Sigmoid colon (tissue), 6 donors: ENCODE measurements at regions not wholly inside any gene's neighbourhood (a gene's known extent, or its start where the extent isn't known, plus 50 kb on each side); places are given as distances from the start of the nearest gene placed in this dataset.
A peak's percentile ranks its signal among the peaks of the same experiment; 100 is the strongest.

ENCODE experiments used
- DNase-seq: peaks from one replicate; pipeline ENCODE4 v3.0.0-alpha.2; 2019
- H3K27ac ChIP-seq, 4 donors: fragments of 200-600 bp; sonication (generic); one replicate each; pipeline ENCODE4 v1.5.1; 2016 to 2019; ENCODE audit warnings: mild to moderate bottlenecking in 1 of 4
- H3K27me3 ChIP-seq, 3 donors: fragments of 200-600 bp; sonication (generic); one replicate each; pipeline ENCODE4 v1.5.1; 2019; ENCODE audit warnings: mild to moderate bottlenecking in 1 of 3
- H3K36me3 ChIP-seq, 4 donors: fragments of 200-600 bp; sonication (generic); one replicate each; pipeline ENCODE4 v1.5.1; 2016 to 2019
- H3K4me1 ChIP-seq, 4 donors: fragments of 200-600 bp; sonication (generic); one replicate each; pipeline ENCODE4 v1.5.1; 2017 to 2019
- H3K4me3 ChIP-seq, 4 donors: fragments of 200-600 bp; sonication (generic); one replicate each; pipeline ENCODE4 v1.5.1; 2017 to 2019; ENCODE audit warnings: mild to moderate bottlenecking in 2 of 4, moderate library complexity in 1 of 4
- H3K9me3 ChIP-seq, 4 donors: fragments of 200-600 bp in 3 of 4; sonication (generic) in 3 of 4; one replicate each; pipeline versions ENCODE4 v1.5.1 to v1.6.1; 2013 to 2019
- CTCF ChIP-seq, 4 experiments: fragments of 450-650 bp in 3 of 4; fragments of 200-600 bp in 1 of 4; IDR thresholded peaks; one replicate each; pipeline ENCODE4 v1.5.1; 2016 to 2019; ENCODE audit warnings: antibody characterized with exemption in 4 of 4, mild to moderate bottlenecking in 3 of 4, moderate library complexity in 2 of 4
- EP300 ChIP-seq, 4 donors: sonication (generic); formaldehyde crosslinking; IDR thresholded peaks; one replicate each; pipeline ENCODE4 v1.6.1; 2017; ENCODE audit warnings: antibody characterized with exemption in 4 of 4
- POLR2A ChIP-seq, 2 donors: fragments of 450-650 bp; IDR thresholded peaks; one replicate each; pipeline ENCODE4 v1.6.1; 2016; ENCODE audit warnings: antibody characterized with exemption in 2 of 2, mild to moderate bottlenecking in 2 of 2, moderate library complexity in 2 of 2
- POLR2AphosphoS5 ChIP-seq, 4 donors: sonication (generic); formaldehyde crosslinking; IDR thresholded peaks; one replicate each; pipeline ENCODE4 v1.6.1; 2017; ENCODE audit warnings: antibody characterized with exemption in 4 of 4
- WGBS, 2 donors: extraction: QIAGEN DNeasy Blood & Tissue Kit; methylation state at CpG; one replicate each; pipeline ENCODE4 v1.1.7; 2013; 5-methylcytosine and 5-hydroxymethylcytosine counted together
- intact Hi-C: fragments of 100-400 bp; cut with DNase I; formaldehyde crosslinking; loops from one replicate; pipeline ENCODE4 v1.15.1; 2023
- donor health status: healthy with polysubstance abuse.
- donor health status: healthy.

GRCh38 chr17:77696721-77697460 lies 261.6 kb upstream of the TNRC6C start:
- DNase-seq, result no peak
- Histone ChIP-seq H3K4me3 (peak overlapping the region in 2 of 4 donors; percentile 19 to 23), H3K36me3 (no peaks in the 10 kb centered on the region), H3K27me3 (no peaks in the 10 kb centered on the region), H3K4me1 (peaks cover 0 to 19% (median 13%) of the 10 kb centered on the region in 4 donors), H3K9me3 (peaks cover 0 to 6% (median 0%) of the 10 kb centered on the region in 4 donors), H3K27ac (peak overlapping the region in 1 of 4 donors; percentile 7)
- TF ChIP-seq CTCF (IDR thresholded peaks at IDR 0.05) (no peak), POLR2AphosphoS5 (IDR thresholded peaks at IDR 0.05) (no peak)
- WGBS, 2 donors, result 37 to 49% methylated on average over 15 of the region's 15 CpGs
- intact Hi-C loops, result no loop called here

- no peaks in the 10 kb centered on the region for H3K27me3 ChIP-seq
- WGBS, 2 donors, result 65 to 67% methylated on average over 16 of the region's 16 CpGs
- peaks cover 0 to 7% (median 0%) of the 10 kb centered on the region in 4 donors for H3K9me3 ChIP-seq
- intact Hi-C loops, result no loop called here
- H3K4me1 ChIP-seq, result peaks cover 0 to 19% (median 13%) of the 10 kb centered on the region in 4 donors
- TF ChIP-seq POLR2A (IDR thresholded peaks at IDR 0.05) (no peak), EP300 (IDR thresholded peaks at IDR 0.05) (no peak), POLR2AphosphoS5 (IDR thresholded peaks at IDR 0.05) (no peak), CTCF (IDR thresholded peaks at IDR 0.05) (no peak)
- H3K4me3 ChIP-seq, result no peak overlapping the region
- H3K27ac ChIP-seq, result no peak overlapping the region
- DNase-seq, result no peak
- no peaks in the 10 kb centered on the region for H3K36me3 ChIP-seq
Observed at GRCh38 chr17:77697480-77698400, 260.8 kb upstream of the TNRC6C start.

GRCh38 chr17:77698903-77699623 lies 259.4 kb upstream of the TNRC6C start:
- Histone ChIP-seq H3K36me3 (no peaks in the 10 kb centered on the region), H3K9me3 (peaks cover under 1 to 11% (median 3%) of the 10 kb centered on the region in 4 donors), H3K4me3 (no peak overlapping the region), H3K4me1 (peaks cover 0 to 19% (median 13%) of the 10 kb centered on the region in 4 donors), H3K27ac (no peak overlapping the region), H3K27me3 (no peaks in the 10 kb centered on the region)
- intact Hi-C loops, result no loop called here
- 85 to 86% methylated on average over 21 of the region's 21 CpGs for WGBS, 2 donors
- TF ChIP-seq EP300 (IDR thresholded peaks at IDR 0.05) (no peak), POLR2AphosphoS5 (IDR thresholded peaks at IDR 0.05) (no peak), CTCF (IDR thresholded peaks at IDR 0.05) (no peak), POLR2A (IDR thresholded peaks at IDR 0.05) (no peak)
- no peak for DNase-seq

GRCh38 chr17:77700165-77700881 lies 258.2 kb upstream of the TNRC6C start:
- Histone ChIP-seq H3K4me1 (peaks cover 0 to 19% (median 13%) of the 10 kb centered on the region in 4 donors), H3K27ac (no peak overlapping the region), H3K27me3 (no peaks in the 10 kb centered on the region), H3K4me3 (no peak overlapping the region), H3K36me3 (no peaks in the 10 kb centered on the region), H3K9me3 (peaks cover 7 to 20% (median 13%) of the 10 kb centered on the region in 4 donors)
- DNase-seq, result no peak
- intact Hi-C loops, result no loop called here
- TF ChIP-seq POLR2AphosphoS5 (IDR thresholded peaks at IDR 0.05) (no peak), EP300 (IDR thresholded peaks at IDR 0.05) (no peak), CTCF (IDR thresholded peaks at IDR 0.05) (no peak), POLR2A (IDR thresholded peaks at IDR 0.05) (no peak)
- WGBS, 2 donors, result 65 to 75% methylated on average over 13 of the region's 13 CpGs
